Esophagus (tissue), 2 donors: ENCODE measurements at regions not wholly inside any gene's neighbourhood (a gene's known extent, or its start where the extent isn't known, plus 50 kb on each side); places are given as distances from the start of the nearest gene placed in this dataset.

Experiments
- H3K27ac ChIP-seq, 2 donors: one replicate each; pipeline ENCODE4 v1.5.1; 2013; ENCODE audit warnings: low read depth in 2 of 2, mild to moderate bottlenecking in 2 of 2, inconsistent platforms in 1 of 2, low read length in 1 of 2, moderate library complexity in 1 of 2
- H3K27me3 ChIP-seq, 2 donors: one replicate each; pipeline ENCODE4 v1.6.1; 2013; ENCODE audit warnings: low read length in 2 of 2, control low read depth in 1 of 2, mild to moderate bottlenecking in 1 of 2; ENCODE audit not compliant: insufficient read depth in 2 of 2, control insufficient read depth in 1 of 2
- H3K36me3 ChIP-seq, 2 donors: one replicate each; pipeline ENCODE4 v1.6.1; 2013; ENCODE audit warnings: low read length in 1 of 2; ENCODE audit not compliant: control insufficient read depth in 2 of 2, insufficient read depth in 2 of 2
- H3K4me1 ChIP-seq, 2 donors: one replicate each; pipeline ENCODE4 v1.6.1; 2013; ENCODE audit warnings: low read length in 1 of 2; ENCODE audit not compliant: control insufficient read depth in 2 of 2, insufficient read depth in 2 of 2
- H3K4me3 ChIP-seq, 2 donors: one replicate each; pipeline ENCODE4 v1.5.1; 2013; ENCODE audit warnings: low read length in 2 of 2, mild to moderate bottlenecking in 2 of 2, low read depth in 1 of 2, moderate library complexity in 1 of 2
- H3K9me3 ChIP-seq, 2 donors: one replicate each; pipeline ENCODE4 v1.6.1; 2013; ENCODE audit warnings: mild to moderate bottlenecking in 2 of 2, low read depth in 1 of 2, low read length in 1 of 2, moderate library complexity in 1 of 2; ENCODE audit not compliant: control insufficient read depth in 2 of 2, insufficient read depth in 1 of 2
- WGBS, 2 donors: extraction: QIAGEN DNeasy Blood & Tissue Kit; methylation state at CpG; one replicate each; pipeline ENCODE4 v1.1.7; 2013; 5-methylcytosine and 5-hydroxymethylcytosine counted together
- donor health status: healthy with polysubstance abuse.
- donor health status: Bipolar disorder and iron deficiency.

- Histone ChIP-seq H3K36me3 (no peaks in the 10 kb centered on the region), H3K27me3 (no peaks in the 10 kb centered on the region), H3K9me3 (no peaks in the 10 kb centered on the region), H3K27ac (no peak overlapping the region), H3K4me1 (no peaks in the 10 kb centered on the region), H3K4me3 (no peak overlapping the region)
Observed at GRCh38 chr6:92150553-92150952, 1268.8 kb downstream of the EPHA7 start.

GRCh38 chr6:92147246-92147645, 1272.1 kb downstream of the EPHA7 start:
- WGBS, 2 donors, result 85 to 88% methylated on average over 1 of the region's 1 CpG
- Histone ChIP-seq H3K36me3 (no peaks in the 10 kb centered on the region), H3K27me3 (no peaks in the 10 kb centered on the region)

GRCh38 chr6:92139601-92140000, 1279.8 kb downstream of the EPHA7 start:
- H3K9me3 ChIP-seq, result no peaks in the 10 kb centered on the region
- H3K4me3 ChIP-seq, result no peak overlapping the region

More at GRCh38 chr6:92147246-92147645, 1272.1 kb downstream of the EPHA7 start:
- no peaks in the 10 kb centered on the region for H3K4me1 ChIP-seq
- H3K4me3 ChIP-seq, result no peak overlapping the region
- H3K9me3 ChIP-seq, result no peaks in the 10 kb centered on the region
- H3K27ac ChIP-seq, result no peak overlapping the region

DNA sequence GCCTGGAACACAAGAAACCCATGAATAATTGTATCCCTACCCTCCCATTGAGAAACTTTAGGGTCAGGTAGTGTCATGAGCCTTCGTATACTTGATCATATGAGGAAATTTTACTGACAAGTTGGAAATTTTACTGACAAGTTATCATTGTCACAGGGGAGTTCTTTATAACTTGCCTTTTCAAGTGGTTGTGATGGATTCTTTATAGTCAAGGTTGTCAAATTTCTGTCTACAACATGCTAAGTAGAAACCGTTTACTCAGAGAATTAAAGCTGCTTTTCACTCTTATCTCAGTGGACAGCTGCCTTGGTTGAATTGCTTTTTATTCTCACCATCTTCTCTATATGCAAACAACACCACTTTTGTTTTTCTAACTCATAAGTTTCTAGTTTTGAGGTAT, 1286.4 kb downstream of the EPHA7 start:
- H3K27me3 ChIP-seq, result no peaks in the 10 kb centered on the region
- 53 to 58% methylated on average over 2 of the region's 2 CpGs for WGBS, 2 donors
- H3K27ac ChIP-seq, result no peak overlapping the region
- no peaks in the 10 kb centered on the region for H3K9me3 ChIP-seq
- H3K4me1 ChIP-seq, result no peaks in the 10 kb centered on the region
- no peak overlapping the region for H3K4me3 ChIP-seq
- H3K36me3 ChIP-seq, result no peaks in the 10 kb centered on the region

More at GRCh38 chr6:92139601-92140000, 1279.8 kb downstream of the EPHA7 start:
- H3K27ac ChIP-seq, result no peak overlapping the region
- H3K27me3 ChIP-seq, result no peaks in the 10 kb centered on the region
- H3K36me3 ChIP-seq, result no peaks in the 10 kb centered on the region
- no peaks in the 10 kb centered on the region for H3K4me1 ChIP-seq
- 23% methylated on average over 1 of the region's 1 CpG for WGBS, 2 donors

DNA sequence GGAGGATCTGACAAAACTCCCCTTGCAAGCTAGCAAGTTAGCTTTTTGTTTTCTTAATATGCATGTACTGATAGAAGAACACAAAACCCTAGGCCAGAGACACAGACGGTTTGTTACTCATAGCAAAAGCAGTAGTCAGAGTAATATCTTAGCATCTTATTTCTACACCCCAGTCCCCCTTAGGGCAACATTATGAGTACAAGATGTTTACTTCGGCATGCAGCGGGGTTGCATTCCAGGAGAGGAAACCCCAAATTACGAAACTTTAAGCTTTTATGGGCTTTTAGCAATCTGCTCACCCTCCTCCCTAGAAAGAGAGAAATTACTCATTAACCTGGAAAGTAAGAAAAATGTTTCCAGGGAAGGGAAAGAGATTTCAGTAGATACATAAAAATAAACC, 1286.9 kb downstream of the EPHA7 start:
- Histone ChIP-seq H3K36me3 (no peaks in the 10 kb centered on the region), H3K4me1 (no peaks in the 10 kb centered on the region), H3K27me3 (no peaks in the 10 kb centered on the region), H3K4me3 (no peak overlapping the region), H3K9me3 (no peaks in the 10 kb centered on the region), H3K27ac (no peak overlapping the region)
- WGBS, 2 donors, result 77 to 81% methylated on average over 4 of the region's 4 CpGs

GRCh38 chr6:92130944-92131343, 1288.4 kb downstream of the EPHA7 start:
- H3K4me3 ChIP-seq, result no peak overlapping the region
- H3K27ac ChIP-seq, result no peak overlapping the region
- WGBS, 2 donors, result 41 to 66% methylated on average over 2 of the region's 2 CpGs
- H3K9me3 ChIP-seq, result no peaks in the 10 kb centered on the region
- no peaks in the 10 kb centered on the region for H3K4me1 ChIP-seq
- no peaks in the 10 kb centered on the region for H3K36me3 ChIP-seq
- H3K27me3 ChIP-seq, result no peaks in the 10 kb centered on the region

DNA sequence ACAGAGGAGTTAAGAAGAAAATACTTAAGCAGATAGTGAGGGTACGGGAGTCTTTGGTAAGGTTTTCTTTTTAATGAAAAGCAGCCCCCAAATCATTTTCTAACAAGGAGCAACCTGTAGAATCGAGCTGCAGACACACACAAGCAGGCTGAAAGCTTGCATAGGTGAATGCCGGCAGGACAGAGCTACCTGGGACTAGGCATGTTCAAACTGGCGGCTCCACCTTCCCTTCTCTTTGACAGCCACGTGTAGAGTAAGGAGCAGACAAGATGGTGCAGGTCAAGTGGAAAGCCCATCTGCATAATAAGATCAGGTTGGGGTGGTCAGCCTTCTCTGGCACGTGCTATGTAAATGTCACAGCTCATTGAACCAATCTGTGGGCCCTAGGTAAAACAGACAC, 1292.4 kb downstream of the EPHA7 start:
- WGBS, 2 donors, result 65 to 67% methylated on average over 6 of the region's 6 CpGs
- H3K27me3 ChIP-seq, result no peaks in the 10 kb centered on the region
- H3K4me1 ChIP-seq, result no peaks in the 10 kb centered on the region
- H3K9me3 ChIP-seq, result no peaks in the 10 kb centered on the region
- no peaks in the 10 kb centered on the region for H3K36me3 ChIP-seq
- no peak overlapping the region for H3K4me3 ChIP-seq
- H3K27ac ChIP-seq, result no peak overlapping the region

DNA sequence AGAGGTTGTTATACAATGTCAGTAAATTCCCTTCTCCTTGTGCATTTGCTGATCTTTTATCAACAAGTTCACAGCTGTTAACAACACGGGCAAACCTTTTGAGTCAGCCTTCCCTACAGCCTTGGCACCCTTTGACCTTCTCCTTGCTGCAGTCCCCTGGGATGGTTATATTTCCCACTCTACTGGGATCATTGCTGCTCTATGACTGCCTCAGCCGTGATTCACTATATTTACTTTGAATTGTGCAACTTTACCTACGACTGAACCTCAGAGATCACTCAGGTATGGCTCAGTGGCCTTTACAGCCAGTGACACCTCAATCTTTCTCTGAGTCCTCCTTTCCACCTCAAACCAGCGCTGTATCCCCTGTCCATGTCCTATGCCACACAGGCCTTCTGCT, 1293.3 kb downstream of the EPHA7 start:
- Histone ChIP-seq H3K9me3 (no peaks in the 10 kb centered on the region), H3K4me1 (no peaks in the 10 kb centered on the region), H3K27me3 (no peaks in the 10 kb centered on the region), H3K36me3 (no peaks in the 10 kb centered on the region), H3K27ac (no peak overlapping the region), H3K4me3 (no peak overlapping the region)
- WGBS, 2 donors, result 46 to 74% methylated on average over 4 of the region's 4 CpGs

- Histone ChIP-seq H3K4me1 (no peaks in the 10 kb centered on the region), H3K27me3 (no peaks in the 10 kb centered on the region), H3K36me3 (no peaks in the 10 kb centered on the region), H3K27ac (no peak overlapping the region), H3K4me3 (no peak overlapping the region), H3K9me3 (no peaks in the 10 kb centered on the region)
- whole genome bisulfite sequencing, 2 donors, result 59 to 65% methylated on average over 4 of the region's 4 CpGs
Observed at GRCh38 chr6:92125681-92126080, 1293.7 kb downstream of the EPHA7 start.

GRCh38 chr6:92124200-92124651, 1295.1 kb downstream of the EPHA7 start:
- Histone ChIP-seq H3K27ac (no peak overlapping the region), H3K4me1 (no peaks in the 10 kb centered on the region), H3K4me3 (no peak overlapping the region), H3K36me3 (no peaks in the 10 kb centered on the region), H3K27me3 (no peaks in the 10 kb centered on the region), H3K9me3 (no peaks in the 10 kb centered on the region)
- WGBS, 2 donors, result 45 to 48% methylated on average over 7 of the region's 7 CpGs
